Activated gamma-delta T cell treated with anti-CD3 and anti-CD28 coated beads, Interleukin-2, amount 50 U/mL, for 16 hours (primary cell): ENCODE measurements at regions not wholly inside any gene's neighbourhood (a gene's known extent, or its start where the extent isn't known, plus 50 kb on each side); places are given as distances from the start of the nearest gene placed in this dataset.

ENCODE experiments used
- DNase-seq: peaks from one replicate; pipeline ENCODE4 v3.0.0-alpha.2; 2020; ENCODE audit warnings: low read depth

DNA sequence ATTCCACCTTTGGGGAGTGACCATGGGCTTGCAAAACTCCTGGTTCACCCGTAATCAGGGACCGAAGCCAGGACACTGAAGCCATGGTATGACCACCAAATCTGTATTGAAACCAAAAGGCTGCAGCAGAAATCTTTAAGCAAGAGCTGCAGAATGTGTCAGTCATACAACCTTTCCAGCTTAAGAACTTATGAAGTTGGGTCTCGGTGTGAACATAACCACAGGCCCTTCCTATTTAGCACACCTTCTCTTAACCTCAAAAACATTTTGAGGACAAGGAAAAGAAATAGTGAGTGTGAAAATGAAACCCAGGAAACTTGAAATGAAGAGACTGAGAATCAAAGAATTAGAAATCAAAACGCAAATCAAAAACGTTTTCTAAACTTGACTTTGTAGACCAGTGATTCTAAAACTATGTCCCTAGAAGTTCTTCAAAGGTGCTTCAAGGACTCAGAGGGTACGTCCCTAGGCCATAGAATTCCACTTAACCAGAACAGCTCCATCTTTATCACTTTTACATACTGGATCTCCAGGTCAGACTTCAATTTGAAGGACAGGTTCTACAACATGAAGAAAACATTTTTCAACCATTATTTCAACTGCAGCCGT, 231.6 kb upstream of the GRIP1 start:
- DNase-seq, result no peak

DNA sequence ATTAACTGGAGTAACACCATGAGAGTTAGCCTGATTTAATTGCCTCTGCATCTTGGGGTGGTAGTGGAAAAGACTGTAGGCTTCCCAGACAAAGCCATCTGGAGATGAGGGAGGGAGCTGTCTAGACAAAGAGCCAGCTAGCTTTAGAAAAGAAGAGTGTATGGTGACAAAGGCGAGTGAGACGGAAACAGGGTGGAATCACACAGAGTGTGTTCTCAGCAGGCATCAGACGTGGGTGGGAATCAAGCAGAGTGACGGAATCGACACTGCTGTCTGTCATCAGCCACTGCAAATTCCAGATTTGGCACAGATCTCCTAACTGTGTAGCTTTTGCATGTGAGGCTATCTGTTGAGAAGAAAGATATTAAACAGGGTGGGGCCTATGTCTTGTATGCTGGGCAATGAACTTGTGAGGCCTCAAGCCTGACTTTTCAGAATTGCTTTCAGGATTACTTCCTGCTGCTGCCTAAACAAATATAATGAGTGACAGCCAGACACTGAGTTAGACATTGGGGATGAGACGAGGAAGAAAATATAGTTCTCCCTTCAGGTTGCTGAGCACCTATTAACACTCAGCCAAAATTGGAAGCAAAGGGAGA, 236.5 kb upstream of the GRIP1 start:
- no peak for DNase-seq

DNA sequence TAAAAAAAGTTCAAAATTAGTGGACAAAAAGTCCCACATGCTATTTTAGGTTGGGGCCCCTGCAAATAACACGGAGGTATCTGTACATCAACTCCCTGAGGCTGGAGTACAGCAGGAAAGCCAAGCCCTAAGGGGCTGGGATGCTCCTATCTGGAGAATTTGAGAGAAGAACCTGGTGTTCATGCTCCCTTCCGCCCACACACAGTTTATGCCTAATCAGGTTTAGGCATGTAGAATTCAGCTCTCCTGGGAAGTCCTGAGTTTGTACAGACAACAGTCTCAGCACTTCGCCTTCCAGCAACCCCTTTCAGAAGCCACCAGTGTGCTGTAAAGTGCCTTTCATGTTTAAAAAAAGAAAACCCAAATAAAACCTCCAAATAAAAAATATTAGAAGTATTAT, 237.3 kb upstream of the GRIP1 start:
- DNase-seq, result no peak

DNA sequence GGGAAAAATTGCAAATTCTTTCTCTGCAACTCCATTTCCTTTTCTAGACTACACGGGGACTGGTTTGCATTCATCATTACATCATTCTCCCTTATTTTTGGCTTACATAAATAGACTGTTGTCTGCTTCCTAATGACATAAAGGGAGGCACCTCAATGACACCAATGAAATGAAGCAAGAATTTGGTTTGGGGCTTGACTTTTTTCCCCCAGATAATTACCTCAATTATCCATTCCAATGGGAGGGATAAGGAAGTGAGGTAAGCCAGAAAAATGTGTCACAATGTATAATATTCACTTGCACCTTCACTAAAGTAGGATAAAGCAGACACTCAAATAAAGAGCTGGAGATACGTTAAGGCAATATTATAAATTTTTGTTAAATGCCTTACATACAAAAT, 240.6 kb upstream of the GRIP1 start:
- DNase-seq, result no peak

DNA sequence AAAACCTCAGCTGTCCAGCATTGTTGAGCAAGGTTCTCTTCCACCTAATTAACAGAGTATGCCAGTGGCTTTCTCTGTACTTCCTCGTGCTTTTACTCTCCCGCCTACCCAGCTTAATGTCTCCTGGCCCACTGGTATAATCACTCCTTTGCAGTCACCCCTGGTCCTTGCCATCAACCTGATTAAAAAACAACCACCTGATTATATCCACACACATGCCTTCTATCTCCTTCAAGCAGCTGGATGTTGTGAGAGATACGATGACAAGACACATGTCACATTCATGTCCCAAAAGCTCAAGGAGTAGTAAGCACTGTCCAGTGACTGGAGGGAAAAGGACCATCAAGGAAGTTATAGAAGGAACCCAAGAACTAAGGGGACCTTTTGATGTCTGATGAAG, 241.3 kb upstream of the GRIP1 start:
- DNase-seq, result no peak

DNA sequence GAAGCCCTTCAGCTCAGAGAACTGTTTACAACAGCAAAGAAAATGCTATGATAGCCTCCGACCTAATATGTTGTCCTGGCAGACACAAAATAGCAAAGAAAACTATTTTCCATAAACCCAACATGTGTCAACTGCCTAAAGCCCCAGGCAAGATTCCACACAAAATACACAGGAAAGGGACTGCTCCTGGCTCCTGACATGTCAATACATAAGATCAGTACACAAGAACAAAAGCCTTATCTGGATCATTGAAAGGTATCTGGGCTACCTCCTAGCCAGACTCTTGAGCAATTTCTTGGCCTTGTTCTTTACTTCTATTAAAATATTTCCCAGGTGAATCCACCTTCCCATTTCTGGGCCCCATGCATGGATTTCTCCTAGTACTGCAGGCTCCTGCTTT, 242.3 kb upstream of the GRIP1 start:
- no peak for DNase-seq

DNA sequence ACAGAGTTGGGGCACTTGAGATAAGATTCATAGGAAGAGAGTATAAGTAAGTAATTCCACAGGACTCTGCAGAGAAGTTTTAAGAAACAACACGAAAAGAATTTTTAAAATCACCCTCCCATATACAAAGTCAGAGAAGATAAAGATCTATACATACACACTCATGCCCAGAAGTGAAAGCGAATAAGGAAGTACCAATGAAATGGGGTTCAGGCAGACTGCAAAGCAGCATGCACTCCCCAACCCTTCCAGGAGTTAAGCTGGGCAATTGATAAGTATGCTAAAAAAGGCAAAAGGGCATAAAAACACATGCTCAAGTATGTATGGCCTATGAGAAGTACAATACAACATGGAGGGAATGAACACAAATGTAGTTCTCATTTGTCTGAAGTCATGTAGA, 246.2 kb upstream of the GRIP1 start:
- no peak for DNase-seq

DNA sequence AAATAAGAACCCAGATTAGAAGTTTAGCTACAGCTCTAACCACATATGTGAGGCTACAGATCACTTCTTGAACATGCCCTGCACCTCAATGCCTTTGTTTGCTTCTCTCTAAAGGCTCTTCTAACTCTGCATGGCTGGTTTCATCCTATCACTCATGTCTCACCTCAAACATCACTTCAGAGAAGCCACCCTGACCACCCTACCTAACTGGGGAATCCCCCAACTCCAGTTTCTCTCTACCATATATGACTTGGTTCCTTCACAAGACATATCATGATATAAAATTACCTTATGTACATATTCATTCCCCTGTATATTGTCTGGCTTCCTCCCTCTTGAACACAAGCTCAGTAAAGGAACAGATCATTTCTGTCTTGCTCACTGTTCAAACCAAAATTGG, 250.2 kb upstream of the GRIP1 start:
- no peak for DNase-seq

DNA sequence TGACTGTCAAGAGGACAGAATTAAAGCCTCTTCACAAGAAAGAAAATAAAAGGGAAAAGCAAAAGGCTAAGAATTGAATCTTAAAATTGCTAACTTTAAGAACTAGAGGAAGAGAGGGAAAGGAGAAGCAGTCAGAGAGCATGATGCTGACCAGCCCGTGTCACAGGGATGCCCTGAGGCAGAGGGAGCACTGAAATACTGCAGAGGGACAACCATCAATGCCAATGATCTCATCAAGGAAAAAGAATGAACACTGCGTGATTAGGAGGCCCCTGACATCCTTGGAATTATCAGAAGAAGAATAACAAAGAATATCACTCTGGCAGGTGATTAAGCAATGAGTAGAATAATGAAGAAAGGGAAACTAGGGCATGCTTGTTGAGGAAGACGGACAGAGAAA, 252.2 kb upstream of the GRIP1 start:
- DNase-seq, result no peak

DNA sequence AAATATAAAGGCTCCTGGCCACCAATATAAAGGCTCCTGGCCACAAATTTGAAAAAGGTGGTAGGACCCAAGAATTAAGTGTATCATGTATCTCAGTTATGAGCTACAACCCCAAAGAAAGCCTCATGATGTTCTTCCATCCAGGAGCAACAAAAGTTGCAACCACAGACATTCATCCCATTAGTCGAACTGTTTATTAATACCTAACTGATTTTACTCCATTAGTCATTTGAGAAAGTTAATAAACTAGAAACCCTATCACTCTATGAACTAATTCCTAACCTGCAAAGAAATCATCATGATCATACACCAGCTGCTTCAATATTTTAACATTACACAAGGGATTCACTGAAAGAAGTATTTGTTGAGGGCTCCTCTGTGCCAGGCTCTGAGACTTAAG, 253.2 kb upstream of the GRIP1 start:
- DNase-seq, result no peak

DNA sequence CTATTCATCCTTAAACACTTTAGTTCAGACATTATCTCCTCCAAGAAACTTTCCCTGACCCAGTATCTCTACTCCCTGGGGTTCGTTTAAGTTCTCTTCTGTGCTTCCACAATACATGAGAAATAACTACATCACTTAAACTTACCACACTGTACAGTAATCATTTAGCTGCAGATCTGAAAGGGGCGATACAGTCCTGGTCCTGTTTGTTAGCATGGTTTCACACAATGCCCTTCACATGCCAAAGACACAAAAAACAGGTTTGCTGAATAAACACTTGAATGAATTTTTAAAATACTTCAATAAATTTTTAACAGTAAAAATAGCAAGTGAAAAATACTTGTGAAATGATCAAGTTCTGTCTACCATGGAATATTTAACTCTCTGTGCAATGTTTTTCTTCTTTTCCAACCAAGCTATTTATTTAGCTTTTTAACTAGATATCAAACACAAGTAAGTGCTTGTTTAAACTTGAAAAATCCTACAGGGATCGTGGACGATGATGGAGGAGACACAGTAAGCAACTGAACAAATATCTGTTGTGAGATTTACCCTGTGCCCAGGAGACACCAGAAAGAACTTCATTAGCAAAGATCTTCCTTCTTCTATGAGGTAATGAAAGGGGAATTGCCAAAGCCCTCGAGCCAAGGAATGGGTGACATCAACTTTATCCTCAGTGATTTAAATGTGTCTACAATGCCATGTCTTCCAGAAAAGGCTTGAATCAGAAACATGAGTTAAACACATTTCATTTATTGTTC, 255.6 kb upstream of the GRIP1 start:
- no peak for DNase-seq

DNA sequence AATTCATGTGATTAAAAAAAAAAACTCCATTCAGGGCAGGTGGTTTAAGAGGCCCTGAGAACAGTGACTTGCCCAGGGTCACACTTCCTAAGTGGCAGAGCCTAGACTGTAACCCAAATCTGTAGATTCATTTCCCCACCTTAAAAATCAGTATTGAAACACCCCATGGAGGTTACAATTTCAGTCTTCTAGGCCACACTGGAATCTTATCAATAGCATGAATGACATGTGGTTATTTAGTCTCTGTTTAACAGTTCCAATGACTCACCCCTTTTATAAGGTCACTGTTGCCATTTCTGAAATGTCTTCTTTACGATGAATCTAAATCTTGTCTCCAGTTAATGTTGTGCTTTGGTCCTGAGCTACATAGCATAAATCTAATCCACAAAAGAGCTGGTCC, 262.3 kb upstream of the GRIP1 start:
- no peak for DNase-seq

DNA sequence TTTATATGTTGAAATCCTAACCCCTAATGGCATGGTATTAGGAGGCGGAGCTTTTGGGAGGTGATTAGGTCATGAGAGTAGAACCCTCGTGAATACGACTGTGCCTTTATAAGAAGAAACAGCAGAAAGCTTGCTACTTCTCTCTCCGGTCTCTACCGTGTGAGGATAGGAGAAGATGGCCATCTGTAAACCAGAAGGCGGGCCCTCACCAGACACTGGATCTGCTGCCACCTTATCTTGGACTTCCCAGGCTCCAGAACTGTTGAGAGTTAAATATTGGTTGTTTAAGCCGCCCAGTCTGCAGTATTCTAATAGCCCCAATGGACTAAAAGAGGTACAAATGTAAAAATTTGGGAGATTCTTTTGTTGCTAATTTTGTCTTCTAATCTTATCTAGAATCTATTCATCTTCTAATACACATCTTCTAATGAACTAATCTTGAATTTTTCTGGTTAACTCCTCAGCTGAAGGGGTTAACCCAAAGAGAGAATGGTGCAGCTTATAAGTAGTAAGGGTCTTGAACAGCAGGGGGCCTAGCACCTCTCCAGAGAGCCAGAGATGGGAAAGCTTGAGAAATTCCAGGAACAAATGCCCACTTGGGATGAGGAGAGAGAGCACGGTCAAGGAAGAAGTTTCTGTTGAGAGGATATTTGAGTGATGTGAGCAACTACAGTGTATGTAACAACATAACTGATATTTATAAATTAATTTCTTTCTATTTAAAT, 264.0 kb upstream of the GRIP1 start:
- no peak for DNase-seq

DNA sequence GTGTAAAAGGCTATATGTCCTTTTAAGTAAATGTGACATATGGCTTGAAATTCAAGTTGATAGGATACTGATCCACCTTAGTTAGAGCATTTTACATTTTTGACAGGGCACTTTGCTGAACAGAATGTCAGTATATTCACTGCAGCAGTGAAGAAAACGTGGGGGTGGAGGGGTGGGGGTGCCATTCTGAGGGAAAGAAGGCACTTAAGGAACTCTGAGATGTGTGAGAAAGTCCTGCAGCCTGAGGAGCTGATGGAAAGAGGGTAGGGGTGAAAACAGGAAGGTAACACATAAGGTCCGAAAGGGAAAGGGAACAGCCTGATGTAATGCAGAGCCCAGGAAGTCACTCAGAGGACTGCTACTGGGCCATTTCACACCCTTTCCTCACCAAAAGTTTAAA, 265.5 kb upstream of the GRIP1 start:
- DNase-seq, result no peak

DNA sequence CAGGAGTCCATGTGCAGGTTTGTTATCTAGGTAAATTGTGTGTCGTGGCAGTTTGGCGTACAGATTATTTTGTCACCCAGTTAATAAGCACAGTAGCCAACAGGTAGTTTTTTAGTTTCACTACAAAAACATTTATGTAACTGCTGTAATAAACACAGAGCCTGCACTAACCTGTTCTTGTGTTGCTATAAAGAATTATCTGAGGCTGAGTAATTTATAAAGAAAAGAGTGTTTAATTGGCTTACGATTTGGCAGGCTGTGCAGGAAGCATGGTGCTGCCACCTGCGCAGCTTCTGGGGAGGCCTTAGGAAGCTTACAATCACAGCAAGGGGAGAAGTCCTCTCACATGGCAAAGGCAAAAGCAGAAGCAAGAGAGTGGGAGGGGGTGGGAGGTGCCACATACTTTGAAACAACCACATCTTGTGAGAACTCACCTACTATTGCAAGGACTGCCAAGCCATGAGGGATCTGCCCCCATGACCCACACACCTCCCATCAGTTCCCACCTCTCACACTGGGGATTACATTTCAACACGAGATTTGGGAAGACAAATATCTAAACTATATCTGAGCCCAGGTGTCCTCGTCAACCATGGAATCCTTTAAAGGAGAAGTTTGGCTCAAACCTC, 266.4 kb upstream of the GRIP1 start:
- no peak for DNase-seq

DNA sequence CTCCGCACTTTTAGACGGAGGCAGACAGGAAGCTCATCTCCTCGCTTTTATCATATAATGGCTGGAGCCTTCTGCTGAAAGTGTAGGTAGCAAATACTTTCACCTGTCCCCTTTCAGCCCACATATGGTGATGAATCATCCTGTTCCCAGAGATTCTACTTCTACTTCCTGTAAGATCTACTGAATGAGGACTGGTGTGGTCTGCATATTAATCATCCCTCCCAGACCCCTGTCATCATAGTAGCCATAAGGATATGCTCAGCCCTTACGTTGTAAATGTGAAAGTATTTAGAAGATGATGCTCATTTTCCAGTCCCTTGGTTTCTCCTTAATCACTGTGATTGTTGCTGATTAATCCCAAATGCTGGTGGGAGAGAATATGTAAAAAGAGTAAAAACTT, 268.2 kb upstream of the GRIP1 start:
- no peak for DNase-seq

DNA sequence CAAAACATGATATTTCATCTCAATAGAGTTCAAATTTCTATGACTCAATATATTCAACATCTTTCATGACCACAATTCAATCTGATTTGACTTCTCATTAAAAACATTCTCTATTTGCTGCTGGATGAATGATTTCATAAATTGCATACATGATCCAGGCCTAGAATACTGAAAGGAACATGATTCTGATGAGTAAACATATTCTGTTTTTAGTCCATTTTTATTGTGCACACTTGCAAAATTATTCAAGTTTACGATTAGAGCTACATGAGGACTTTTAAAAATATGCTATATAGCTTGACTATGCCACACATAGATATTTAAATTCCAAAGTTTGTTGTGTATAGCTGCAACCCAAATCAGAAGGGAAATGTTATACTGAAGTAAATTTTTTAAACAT, 273.8 kb upstream of the GRIP1 start:
- no peak for DNase-seq

DNA sequence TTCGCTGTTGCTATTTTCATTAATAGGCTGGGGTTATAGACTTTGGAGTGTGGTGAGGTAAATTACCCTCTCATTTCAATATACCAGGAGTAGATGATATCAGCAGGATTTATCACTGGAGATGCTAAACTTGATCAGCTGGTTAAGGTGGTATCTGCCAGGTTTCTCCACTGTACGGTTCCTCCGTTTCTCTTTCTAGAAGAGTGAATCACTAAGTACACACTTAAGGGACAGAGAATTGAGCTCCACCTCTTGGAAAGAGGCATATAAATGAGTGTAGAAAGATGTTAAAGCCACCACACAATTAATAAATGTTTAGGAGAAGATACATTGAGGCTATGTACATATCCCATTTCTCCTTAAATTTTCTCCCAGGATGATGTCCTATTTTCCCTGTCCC, 277.4 kb upstream of the GRIP1 start:
- no peak for DNase-seq

DNA sequence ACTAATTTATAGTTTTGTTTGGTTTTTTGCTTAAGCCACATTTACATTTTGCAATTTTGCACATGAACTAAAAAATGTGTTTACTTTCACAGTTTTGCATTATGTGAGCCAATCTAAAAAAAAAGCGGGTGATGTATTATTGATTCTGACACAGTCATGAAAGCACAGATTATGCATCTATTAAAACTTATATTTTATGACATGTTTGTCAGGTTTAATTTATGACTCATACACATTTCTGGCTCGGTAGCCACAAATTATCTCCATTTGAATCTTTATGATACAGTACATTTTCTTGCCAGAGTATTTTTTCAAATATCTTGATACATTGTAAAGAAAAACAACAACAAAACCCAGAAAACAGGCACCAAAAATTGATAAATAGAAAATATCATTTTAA, 280.4 kb upstream of the GRIP1 start:
- DNase-seq, result no peak

DNA sequence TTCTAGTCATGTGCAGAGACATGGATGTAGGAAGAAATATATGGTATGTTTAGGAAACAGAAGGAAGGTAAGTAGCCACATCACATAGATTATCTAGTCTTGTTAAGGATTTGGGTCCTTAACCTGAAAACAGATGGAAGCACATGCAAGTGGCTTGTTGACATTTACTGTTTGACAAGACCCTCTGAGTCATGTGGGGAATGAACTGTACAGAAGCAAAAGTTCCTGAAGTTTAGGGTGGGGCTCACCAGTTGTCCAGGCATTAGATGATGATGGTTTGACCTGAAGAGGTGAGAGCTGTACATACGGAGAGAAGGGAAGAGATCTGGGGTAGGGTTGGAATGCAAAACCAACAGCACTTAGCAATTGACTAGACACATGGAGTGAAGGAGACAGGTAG, 281.1 kb upstream of the GRIP1 start:
- no peak for DNase-seq

DNA sequence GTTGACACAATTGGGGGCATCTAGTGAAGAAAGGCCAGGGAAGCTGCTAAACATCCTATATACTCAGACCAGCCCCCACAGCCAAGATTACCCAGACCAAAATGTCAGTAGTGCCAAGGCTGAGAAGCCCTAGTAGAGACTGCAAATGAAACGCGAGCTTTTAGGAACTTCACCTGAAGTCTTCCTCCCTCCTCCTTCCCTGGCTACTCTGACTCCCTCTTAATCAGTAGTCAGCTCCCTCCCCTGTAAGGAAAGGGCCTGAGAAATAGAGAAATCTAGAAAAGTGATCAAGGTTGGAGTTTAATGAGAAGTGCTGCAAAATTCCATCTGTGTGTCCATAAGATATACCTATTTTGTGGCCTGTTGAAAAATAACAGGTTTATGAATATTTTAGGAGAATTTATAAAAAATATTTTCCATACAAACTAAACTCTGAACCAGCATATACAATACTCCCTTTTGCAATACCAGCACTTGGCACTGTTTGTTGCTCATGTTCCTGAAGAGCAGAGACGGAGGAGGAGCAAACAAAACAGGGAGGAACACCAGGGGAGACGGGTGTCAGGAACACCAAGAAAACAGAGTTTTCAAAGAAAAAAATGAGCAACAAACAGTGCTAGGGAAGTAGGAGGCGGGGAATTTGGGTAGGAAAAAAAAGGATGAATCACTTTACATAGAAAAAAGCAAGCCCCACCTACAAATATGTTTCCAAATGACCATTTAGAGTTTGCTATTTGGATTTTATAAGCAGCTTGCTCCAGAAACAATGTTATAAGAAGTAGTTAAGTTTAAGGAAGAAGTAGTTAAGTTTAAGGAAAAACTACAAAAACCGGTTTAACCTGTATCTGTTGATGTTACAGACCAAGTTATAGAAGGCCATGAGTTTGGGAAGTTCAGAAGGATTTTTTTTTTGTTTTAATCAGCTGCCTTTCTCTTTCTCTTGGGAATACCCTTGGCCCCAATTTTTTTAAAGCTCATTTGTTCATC, 282.1 kb upstream of the GRIP1 start:
- no peak for DNase-seq
